Medulla oblongata (tissue), 1 donor: ENCODE measurements at regions not wholly inside any gene's neighbourhood (a gene's known extent, or its start where the extent isn't known, plus 50 kb on each side); places are given as distances from the start of the nearest gene placed in this dataset.
A peak's percentile ranks its signal among the peaks of the same experiment; 100 is the strongest.
"Not testable (repeated sequence)": the region's sequence is repeated elsewhere in the genome, so short reads cannot be mapped to it uniquely, and the experiment has no call there.

ENCODE experiments used
- DNase-seq: peaks from one replicate; pipeline ENCODE4 v3.0.0-alpha.2; 2015; ENCODE audit errors: extremely low spot score

DNA sequence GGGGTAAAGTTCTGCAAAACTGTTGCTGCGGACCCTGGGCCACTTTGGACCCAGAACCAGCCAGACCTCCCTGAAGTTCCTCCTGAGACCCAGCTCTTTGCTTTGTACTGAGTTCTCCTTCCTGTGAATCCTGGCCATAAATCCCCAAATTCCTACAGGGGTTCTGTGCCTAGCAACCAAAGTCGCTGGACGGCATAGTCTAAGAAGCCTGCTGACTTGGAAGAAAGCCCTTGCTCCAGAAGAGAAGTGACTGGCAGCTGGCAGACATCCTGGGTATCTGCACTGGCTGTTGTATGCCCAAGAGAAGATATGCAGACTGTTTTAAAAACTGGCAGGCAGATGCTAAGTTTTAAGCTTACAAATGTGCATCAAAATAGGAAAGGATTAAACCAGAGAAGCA is 99.9 kb upstream of the SLC24A4 start:
- DNase-seq: peak; percentile 72

- no peak for DNase-seq
These were observed 98.5 kb upstream of the SLC24A4 start for GRCh38 chr14:92224358-92224954.

- no peak for DNase-seq
These were observed 97.2 kb upstream of the SLC24A4 start for GRCh38 chr14:92225731-92226130.

GRCh38 chr14:92226166-92226565 is 96.8 kb upstream of the SLC24A4 start:
- not testable (repeated sequence) for DNase-seq

GRCh38 chr14:92236243-92236900 is 86.6 kb upstream of the SLC24A4 start:
- no peak for DNase-seq

DNA sequence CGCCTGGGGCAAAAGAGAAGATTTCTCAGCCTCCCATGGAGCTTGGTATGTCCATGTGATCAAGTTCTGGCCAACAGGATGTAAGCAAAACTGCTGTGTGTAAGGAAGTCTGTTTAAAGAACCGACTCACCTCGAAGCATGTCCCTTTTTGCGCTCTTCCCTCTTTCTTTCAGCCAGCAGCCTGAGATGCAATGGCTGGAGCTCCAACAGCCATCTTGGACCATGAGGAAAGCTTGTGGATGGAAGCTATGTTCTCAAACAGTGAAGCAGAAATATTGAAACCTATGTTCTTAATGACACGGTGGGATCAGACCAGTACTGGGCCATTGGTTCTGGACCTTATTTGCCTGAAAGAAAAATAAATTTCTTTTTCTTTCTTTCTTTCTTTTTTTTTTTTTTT is 82.3 kb upstream of the SLC24A4 start:
- no peak for DNase-seq

DNA sequence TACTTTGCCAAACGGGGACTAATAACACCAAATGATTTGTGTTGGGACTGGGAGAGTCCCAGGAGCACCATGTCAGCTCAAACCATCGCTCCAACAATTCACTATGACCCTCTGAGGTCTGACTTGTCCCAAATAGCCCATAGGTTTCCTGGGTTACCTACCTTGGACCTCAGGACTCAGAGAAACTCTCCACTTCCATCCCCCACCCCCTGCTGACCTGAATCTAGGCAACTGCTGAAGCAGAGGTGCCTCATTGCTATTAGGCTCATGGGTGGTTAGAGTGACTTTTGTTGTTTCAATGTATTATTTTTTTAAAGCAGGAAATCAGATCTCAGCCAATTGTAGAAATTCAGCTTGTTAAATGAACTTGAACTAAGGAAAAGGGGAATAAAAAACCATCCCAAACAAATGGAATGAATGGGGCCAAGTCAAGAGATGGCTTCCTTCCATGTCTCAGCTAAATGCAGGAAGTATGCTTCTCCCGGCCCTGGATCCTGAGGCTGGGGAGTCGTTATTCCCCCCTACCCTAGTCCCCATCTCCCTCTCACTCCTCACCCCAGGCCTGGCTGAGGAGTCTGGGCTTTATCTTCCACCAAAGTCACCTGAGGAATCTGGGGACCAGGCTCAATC is 80.9 kb upstream of the SLC24A4 start:
- DNase-seq: peak; percentile 69

- no peak for DNase-seq
These were observed 78.2 kb upstream of the SLC24A4 start for GRCh38 chr14:92244805-92245204.

- DNase-seq: no peak
These were observed 75.6 kb upstream of the SLC24A4 start for GRCh38 chr14:92247341-92247740.

DNA sequence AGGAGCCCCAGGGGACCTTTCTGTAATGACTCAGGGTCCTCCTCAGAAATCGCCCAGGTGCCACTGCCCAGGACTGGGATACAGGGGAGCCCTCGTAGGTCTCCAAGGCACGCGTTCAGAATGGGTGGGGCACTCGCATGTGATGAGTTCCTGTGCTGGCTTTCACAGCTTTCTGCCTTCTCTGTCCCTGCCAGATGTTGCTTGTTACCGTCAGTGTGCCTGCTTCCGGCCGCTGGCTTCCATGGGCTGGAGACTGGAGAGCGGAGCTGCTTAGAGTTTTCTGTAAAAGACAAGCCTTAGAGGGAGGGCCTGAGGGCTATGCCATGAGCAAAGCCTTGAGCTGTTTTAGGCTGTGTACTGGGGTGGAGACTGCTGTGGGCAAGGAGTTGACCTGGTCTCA is 75.0 kb upstream of the SLC24A4 start:
- DNase-seq: no peak

DNA sequence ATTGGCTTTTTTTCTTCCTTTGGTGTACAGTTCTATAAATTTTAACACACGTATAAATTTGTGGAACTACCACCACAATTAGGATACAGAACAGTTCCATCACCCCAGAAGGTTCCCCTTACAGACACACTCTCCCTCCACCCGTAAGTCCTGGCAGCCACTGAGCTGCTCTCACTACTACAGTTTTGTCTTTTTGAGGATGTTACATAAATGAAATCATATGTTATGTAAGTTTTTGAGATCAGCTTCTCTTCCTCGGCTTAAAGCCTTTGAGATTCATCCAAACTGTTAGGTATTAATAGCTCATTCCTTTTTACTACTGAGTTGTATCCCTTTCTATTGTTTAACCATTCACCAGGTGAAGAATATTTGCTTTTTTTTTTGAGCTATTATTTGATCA is 74.3 kb upstream of the SLC24A4 start:
- DNase-seq: no peak

DNA sequence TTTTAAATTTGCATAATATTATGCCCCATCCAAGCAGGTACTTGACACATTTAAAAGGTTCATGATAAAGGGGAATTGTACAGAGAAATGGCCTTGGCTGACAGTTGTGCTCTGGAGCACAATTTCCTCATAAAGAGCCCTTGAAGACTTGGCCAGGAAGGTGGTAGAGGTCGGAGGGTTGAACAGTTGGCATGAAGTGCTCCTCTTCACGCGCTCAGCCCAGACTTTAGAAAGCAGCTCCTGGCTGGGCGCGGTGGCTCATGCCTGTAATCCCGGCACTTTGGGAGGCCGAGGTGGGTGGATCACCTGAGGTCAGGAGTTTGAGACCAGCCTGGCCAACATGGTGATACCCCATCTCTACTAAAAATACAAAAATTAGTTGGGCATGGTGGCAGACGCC is 72.6 kb upstream of the SLC24A4 start:
- not testable (repeated sequence) for DNase-seq

DNA sequence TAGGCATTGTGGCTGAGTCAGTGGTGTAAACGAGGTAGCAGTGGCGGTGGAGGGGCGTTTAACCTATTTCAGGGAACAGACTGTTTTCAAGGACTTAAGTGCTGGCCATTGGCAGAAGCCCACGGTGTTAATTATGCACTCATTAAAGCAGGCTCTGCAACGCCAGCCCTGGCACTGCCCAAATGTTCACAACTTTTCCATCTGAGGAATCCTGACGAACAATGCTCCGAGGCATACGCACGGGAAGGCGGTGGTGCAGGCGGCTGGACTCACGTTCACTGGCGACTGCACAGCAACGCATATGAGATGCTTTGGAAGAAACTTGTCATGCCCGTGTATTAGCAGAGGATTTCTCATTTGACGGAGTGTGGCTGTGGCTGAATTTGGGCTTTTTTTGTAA is 70.6 kb upstream of the SLC24A4 start:
- peak; percentile 59 for DNase-seq

DNA sequence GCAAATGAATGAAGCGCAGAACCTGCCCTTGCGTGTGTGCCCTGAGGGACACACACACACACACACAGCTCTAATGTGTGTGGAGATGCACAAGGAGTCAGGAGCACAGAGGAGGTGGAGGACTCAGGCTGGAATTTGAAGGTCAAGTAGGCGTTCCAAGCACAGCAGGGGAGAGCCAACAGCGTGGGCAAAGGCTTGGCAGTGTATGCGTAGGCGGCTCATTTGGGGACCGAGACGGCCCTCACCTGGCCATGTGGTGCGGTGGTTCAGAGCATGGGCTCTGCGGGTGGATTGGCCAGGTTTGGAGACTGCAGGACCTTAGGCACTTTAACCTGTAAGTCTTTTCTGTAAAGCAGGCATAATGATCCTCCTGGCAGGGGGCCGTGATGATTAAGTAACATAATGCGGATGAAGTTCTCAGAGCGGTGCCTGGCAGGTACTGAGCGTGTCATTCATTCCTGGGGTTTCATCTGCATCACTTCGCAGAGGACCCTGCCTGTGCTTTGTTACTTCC is 69.5 kb upstream of the SLC24A4 start:
- no peak for DNase-seq

DNA sequence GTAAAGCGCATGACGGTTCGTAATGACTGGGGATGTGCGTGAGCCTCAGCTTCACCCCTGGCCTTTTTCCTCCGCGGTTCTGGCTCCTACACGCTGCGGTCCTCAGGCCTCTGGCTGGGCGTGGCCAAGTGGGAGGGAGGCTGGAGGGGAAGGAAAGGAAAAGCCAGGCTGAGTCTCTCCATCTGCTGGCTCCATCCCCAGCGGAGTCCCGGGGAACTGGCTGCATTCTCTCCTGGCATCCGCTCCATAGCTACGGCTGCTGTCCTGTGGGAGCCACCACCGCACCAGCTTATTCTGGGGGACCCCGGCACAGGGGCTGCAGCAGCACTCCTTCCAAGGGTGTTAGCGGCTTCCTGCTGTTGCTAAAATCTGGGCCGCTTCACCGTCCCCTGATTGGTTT is 68.2 kb upstream of the SLC24A4 start:
- peak; percentile 79 for DNase-seq

DNA sequence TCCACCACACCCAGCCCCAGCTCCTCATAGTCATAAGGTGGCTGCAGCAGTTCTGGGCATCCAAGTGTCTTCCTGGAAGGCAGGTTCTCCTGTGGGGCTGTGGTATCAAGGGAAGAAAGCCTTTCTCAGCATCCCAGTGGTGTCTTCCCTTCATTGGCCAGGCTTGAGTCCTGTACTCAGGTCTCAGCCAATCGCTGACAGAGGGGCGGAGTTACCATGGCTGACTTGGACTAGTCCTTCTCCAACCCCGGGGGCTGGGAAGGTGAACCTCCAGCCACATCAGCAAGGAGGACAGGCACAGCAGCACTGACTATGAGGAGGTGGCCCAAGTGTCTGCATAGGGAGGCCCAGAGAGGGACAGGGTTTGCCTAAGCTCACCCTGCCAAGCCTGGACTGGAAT is 64.0 kb upstream of the SLC24A4 start:
- DNase-seq: no peak

DNA sequence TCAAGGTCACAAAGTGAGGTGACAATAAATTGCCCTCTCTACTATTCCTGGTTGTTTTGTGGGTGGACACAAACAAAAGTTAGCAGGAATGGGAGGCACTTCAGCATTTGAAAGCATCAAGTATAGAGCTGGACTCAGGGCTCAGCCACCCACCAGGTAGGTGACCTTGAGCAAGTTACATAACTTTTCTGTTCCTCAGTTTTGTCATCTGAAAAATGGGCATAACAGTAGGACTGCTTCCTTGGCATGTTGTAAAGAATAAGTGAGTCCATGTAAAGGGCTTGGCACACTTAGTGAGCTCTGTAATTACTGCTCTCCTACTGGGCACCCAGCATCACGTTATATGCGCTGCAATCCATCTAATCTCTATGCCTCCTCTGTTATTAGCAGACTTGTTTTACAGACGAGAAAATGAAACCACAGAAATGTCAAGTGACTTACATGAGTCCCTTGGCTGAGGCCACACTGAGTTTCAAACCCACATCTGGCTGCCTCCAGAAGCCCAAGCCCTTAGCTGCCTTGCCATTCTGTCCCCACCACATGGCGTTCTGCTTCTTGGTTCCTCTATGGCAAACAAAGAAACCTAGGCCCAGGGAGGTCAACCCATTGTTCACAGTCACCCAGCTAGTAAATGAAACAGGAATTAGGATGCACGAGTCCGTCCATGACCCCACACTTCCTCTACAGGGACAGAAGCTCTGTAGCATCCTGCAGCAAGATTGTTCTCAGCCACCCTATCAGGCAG is 63.2 kb upstream of the SLC24A4 start:
- DNase-seq: peak; percentile 49

DNA sequence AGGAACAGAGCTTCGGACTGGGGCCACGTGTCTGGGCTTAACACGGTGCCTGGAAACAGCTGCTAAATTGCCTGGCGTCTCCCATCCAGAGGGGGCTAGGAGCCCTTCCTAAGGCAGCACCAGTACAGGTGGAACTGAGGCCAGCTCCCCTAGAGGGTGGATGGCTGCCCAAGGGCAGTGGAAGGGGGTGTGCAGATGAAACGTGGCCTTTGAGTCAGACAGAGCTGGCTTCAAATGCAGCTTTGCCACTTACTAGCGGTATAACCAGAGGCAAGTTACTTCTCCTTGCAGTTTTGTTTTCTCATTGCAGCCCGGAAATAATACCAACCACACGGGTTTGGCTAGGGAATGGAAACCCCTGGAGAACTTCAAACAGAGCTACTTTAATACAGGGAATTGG is 59.3 kb upstream of the SLC24A4 start:
- DNase-seq: peak; percentile 50

DNA sequence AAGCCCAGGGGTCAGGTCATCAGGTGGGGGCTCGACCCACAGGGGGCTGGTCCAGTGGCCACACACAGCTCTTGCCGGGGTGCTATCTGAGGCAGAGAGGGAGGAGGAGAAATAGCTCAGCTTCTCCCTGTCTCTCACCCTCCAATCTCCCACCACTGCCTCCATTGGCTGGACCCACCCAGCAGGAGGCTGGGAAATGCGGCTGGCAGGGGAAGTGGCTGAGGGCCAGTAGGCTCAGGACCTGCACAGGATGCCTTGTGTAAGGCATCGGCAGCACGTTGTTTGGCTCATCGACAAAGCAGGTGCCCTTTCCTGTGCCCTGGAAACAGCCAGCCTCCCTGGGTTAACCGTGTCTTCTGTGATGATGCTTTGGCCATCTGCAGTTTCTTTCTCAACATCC is 58.8 kb upstream of the SLC24A4 start:
- no peak for DNase-seq

DNA sequence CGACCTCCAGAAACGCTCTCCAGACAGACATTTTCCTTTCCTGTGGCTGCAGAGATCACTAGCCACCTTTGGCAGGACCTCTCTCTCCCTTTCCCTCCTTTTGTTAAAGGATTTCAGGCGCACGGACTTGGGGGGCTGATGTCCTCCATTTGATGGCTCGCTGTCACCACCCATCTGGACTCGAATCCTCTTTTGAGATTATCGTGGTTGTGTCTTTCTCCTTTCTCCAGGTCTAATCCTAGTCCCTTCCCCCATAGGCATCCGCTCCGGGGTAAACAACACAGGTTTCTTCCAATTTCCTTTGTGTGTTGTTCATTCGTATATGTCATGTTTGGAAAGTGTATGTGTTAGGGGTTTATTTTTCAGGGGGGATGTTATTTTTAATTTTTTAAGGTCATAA is 56.7 kb upstream of the SLC24A4 start:
- DNase-seq: no peak
